ENCODE measurements at regions not wholly inside any gene's neighbourhood (a gene's known extent, or its start where the extent isn't known, plus 50 kb on each side); places are given as distances from the start of the nearest gene placed in this dataset.

DNA sequence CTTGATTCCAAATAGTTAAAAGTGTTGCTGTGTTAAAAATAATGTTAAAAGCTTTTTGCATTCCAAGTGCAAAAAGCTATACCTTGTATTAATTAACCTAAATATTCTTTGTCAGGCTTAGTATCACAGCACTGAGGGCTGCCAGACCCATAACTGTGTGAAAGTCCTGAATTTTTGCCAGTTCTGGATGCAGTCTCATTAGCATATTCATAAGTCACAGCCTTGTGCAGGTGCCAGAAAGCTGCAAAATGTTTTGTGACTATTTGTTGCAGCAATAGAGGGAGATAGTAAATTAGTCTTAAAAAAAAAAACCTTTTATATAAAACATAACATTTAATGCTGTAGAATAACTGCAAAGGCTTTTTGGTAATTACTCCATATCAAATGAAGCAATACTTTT is 56.6 kb downstream of the SLITRK1 start:
- H3K36me3 ChIP-seq, result no peaks in the 10 kb centered on the region
- no peaks in the 10 kb centered on the region for H3K27me3 ChIP-seq
- H3K27ac ChIP-seq, result no peak overlapping the region
- no peaks in the 10 kb centered on the region for H3K4me1 ChIP-seq
- TF ChIP-seq, protein P1, sequence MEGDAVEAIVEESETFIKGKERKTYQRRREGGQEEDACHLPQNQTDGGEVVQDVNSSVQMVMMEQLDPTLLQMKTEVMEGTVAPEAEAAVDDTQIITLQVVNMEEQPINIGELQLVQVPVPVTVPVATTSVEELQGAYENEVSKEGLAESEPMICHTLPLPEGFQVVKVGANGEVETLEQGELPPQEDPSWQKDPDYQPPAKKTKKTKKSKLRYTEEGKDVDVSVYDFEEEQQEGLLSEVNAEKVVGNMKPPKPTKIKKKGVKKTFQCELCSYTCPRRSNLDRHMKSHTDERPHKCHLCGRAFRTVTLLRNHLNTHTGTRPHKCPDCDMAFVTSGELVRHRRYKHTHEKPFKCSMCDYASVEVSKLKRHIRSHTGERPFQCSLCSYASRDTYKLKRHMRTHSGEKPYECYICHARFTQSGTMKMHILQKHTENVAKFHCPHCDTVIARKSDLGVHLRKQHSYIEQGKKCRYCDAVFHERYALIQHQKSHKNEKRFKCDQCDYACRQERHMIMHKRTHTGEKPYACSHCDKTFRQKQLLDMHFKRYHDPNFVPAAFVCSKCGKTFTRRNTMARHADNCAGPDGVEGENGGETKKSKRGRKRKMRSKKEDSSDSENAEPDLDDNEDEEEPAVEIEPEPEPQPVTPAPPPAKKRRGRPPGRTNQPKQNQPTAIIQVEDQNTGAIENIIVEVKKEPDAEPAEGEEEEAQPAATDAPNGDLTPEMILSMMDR (IDR thresholded peaks at IDR 0.05), result no peak
- DNase-seq, result no peak
- intact Hi-C loops (cut with DNase I), result no loop called here
- H3K4me3 ChIP-seq (replicated peaks in 1 of 3), result no peak overlapping the region
- no peaks in the 10 kb centered on the region for H3K9me3 ChIP-seq

DNA sequence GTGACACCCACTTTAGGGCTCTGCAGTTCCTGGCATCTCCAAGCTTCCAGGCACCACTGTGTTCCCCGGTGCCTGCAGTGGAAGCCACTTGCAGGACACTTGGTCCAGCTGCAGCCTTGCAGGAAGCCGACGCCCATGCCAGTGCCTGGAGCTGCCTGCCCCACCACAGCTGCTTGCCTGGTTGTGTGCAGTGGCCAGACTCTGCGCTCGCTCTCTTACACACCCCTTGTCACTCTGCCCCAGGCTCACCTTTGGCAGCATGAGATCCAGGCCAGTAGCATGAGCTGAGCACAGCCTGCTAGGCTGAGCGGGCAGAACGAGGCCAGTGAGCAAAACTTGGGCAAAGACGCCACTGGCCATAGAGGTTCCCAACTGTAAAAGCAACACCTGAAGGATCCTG is 57.7 kb downstream of the SLITRK1 start:
- H3K4me1 ChIP-seq, result no peaks in the 10 kb centered on the region
- no peak overlapping the region for H3K4me3 ChIP-seq (replicated peaks in 1 of 3)
- TF ChIP-seq POLR2A (IDR thresholded peaks at IDR 0.05), result no peak
- TF ChIP-seq, protein P1 (IDR thresholded peaks at IDR 0.05), result no peak
- 91 to 94% methylated on average over 3 to 4 of the region's 8 CpGs for WGBS, 2 donors
- H3K27ac ChIP-seq, result no peak overlapping the region
- no peaks in the 10 kb centered on the region for H3K9me3 ChIP-seq
- no peak for DNase-seq
- intact Hi-C loops (cut with DNase I), result no loop called here
- H3K36me3 ChIP-seq, result no peaks in the 10 kb centered on the region
- no peaks in the 10 kb centered on the region for H3K27me3 ChIP-seq

DNA sequence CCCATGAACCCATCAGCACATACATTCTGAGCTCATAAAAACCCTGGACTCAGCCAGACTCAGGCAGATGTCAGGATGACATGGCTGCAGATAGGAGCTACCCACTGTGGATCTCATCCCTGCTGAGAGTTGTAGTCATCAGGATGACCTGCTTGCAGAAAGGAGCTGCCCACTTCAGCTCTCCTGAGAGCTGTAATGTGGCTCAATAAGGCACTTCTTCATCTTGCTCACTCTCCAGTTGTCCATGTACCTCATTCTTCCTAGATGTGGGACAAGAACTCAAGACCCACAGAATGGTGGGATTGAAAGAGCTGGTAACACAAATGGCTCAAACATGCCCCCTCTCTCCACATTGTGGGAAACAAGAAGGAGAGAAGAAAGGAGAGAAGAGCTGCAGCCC is 58.2 kb downstream of the SLITRK1 start:
- Histone ChIP-seq H3K4me3 (replicated peaks in 1 of 3) (no peak overlapping the region), H3K4me1 (no peaks in the 10 kb centered on the region), H3K36me3 (no peaks in the 10 kb centered on the region), H3K27me3 (no peaks in the 10 kb centered on the region), H3K27ac (no peak overlapping the region), H3K9me3 (no peaks in the 10 kb centered on the region)
- TF ChIP-seq POLR2A (IDR thresholded peaks at IDR 0.05), result no peak
- TF ChIP-seq, protein P1 (IDR thresholded peaks at IDR 0.05), result no peak
- DNase-seq, result no peak
- intact Hi-C loops (cut with DNase I), result no loop called here

DNA sequence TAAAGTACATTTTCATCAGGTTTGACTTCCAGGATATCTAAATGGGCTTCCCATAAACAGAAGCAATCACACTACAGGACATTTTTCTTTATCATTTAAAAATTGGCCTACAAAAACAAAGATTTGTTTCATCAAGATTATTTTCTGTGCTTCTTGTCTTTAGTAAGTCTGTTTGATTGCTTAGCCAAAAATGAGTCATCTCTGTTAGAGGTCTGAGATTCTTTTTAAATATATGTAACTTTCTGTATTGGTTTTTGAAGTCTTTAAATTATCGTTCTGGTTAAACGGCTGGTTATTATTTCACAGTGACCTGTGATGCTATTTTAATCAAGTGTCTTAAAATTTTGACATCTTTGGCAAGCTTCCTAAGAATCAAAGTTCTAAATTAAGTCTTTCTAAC is 62.7 kb downstream of the SLITRK1 start:
- intact Hi-C loops (cut with DNase I), result no loop called here
- Histone ChIP-seq H3K9me3 (no peaks in the 10 kb centered on the region), H3K4me1 (no peaks in the 10 kb centered on the region), H3K27me3 (no peaks in the 10 kb centered on the region), H3K36me3 (no peaks in the 10 kb centered on the region), H3K4me3 (replicated peaks in 1 of 3) (no peak overlapping the region), H3K27ac (no peak overlapping the region)
- TF ChIP-seq POLR2A (IDR thresholded peaks at IDR 0.05), result no peak
- 84 to 86% methylated on average over 2 of the region's 2 CpGs for WGBS, 2 donors
- DNase-seq, result no peak

DNA sequence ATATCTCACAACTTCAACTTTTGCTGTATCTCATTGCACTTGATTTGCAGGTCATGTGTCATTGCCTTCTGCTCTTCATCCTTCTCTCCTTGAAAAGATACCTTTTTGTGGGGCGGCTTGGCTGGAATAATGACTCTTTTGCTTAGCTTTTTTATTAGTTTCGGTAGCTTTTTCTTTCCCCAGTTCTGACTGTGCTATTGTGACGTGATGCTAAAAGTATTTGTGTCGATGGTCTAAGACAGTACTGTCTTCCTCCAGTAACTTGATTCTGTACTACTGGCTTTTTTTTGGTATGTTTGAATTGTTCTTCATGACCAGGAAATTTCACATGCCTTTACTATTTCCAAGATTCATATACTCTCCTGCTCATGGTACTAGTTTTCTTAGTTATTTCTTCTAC is 63.1 kb downstream of the SLITRK1 start:
- no peaks in the 10 kb centered on the region for H3K4me1 ChIP-seq
- no peaks in the 10 kb centered on the region for H3K36me3 ChIP-seq
- TF ChIP-seq POLR2A (IDR thresholded peaks at IDR 0.05), result no peak
- TF ChIP-seq, protein P1 (IDR thresholded peaks at IDR 0.05), result no peak
- intact Hi-C loops (cut with DNase I), result no loop called here
- H3K9me3 ChIP-seq, result no peaks in the 10 kb centered on the region
- H3K4me3 ChIP-seq (replicated peaks in 1 of 3), result no peak overlapping the region
- WGBS, 2 donors, result 93 to 95% methylated on average over 4 of the region's 4 CpGs
- no peak overlapping the region for H3K27ac ChIP-seq
- no peak for DNase-seq
- no peaks in the 10 kb centered on the region for H3K27me3 ChIP-seq

DNA sequence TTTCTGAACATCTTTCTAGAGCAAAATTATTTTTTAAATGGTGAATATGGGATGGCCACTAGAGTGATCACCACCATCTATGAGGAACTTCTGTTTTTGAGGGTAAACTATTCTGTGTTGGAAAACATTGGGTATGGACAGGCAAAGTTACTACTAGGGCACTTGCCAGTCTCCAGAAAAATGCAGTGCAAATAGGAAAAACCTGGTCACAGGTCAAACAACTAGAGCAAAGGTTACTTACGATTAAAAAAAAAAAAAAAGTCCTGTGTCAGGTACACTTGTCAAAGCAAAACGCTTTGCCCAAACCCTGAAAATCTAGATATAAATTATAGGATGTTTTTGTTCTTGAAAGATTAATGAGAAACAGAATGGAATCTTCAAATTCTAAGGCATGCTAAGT is 66.2 kb downstream of the SLITRK1 start:
- Histone ChIP-seq H3K27ac (no peak overlapping the region), H3K36me3 (no peaks in the 10 kb centered on the region), H3K27me3 (no peaks in the 10 kb centered on the region), H3K9me3 (no peaks in the 10 kb centered on the region), H3K4me1 (no peaks in the 10 kb centered on the region), H3K4me3 (replicated peaks in 1 of 3) (no peak overlapping the region)
- WGBS, 2 donors, result 67 to 81% methylated on average over 2 of the region's 2 CpGs
- DNase-seq, result no peak
- no peak for TF ChIP-seq POLR2A (IDR thresholded peaks at IDR 0.05)
- TF ChIP-seq, protein P1 (IDR thresholded peaks at IDR 0.05), result no peak
- intact Hi-C loops (cut with DNase I), result no loop called here
